ENCODE measurements at regions not wholly inside any gene's neighbourhood (a gene's known extent, or its start where the extent isn't known, plus 50 kb on each side); places are given as distances from the start of the nearest gene placed in this dataset.
"Not testable (repeated sequence)": the region's sequence is repeated elsewhere in the genome, so short reads cannot be mapped to it uniquely, and the experiment has no call there.

GRCh38 chr6:33507261-33507660, 52.9 kb downstream of the ZBTB9 start:
- no peak for DNase-seq

- no peak for DNase-seq
These were observed 54.9 kb downstream of the ZBTB9 start for GRCh38 chr6:33508935-33509926.

- peak; percentile 34 for DNase-seq
These were observed 58.8 kb downstream of the ZBTB9 start for GRCh38 chr6:33513213-33513612.

- DNase-seq, result no peak
These were observed 62.4 kb downstream of the ZBTB9 start for GRCh38 chr6:33516726-33517125.

- DNase-seq, result not testable (repeated sequence)
These were observed 59.2 kb downstream of the BAK1 start for GRCh38 chr6:33520636-33521488.

- DNase-seq, result no peak
These were observed 58.5 kb downstream of the BAK1 start for GRCh38 chr6:33521489-33522091.
